Thoracic aorta (tissue), 2 donors: ENCODE measurements at regions not wholly inside any gene's neighbourhood (a gene's known extent, or its start where the extent isn't known, plus 50 kb on each side); places are given as distances from the start of the nearest gene placed in this dataset.

Source experiments
- ATAC-seq: fragments of 150-250 bp; one replicate; pipeline ENCODE4 v1.8.0; 2017; ENCODE audit warnings: low read depth; ENCODE audit not compliant: insufficient number of reproducible peaks, low FRiP score
- DNase-seq: peaks from one replicate; pipeline ENCODE4 v3.0.0-alpha.2; 2020; ENCODE audit warnings: low spot score
- H3K27ac ChIP-seq, 2 donors: fragments of 200-600 bp; sonication (generic); 1 replicate in 1 of 2; 2 replicates in 1 of 2; pipeline ENCODE4 v1.5.1; 2016; ENCODE audit warnings: mild to moderate bottlenecking in 2 of 2, moderate library complexity in 2 of 2
- H3K27me3 ChIP-seq: fragments of 200-600 bp; sonication (generic); replicated peaks from 2 replicates; pipeline ENCODE4 v1.6.0; 2016; ENCODE audit warnings: mild to moderate bottlenecking; ENCODE audit not compliant: insufficient read depth
- H3K36me3 ChIP-seq: fragments of 200-600 bp; sonication (generic); one replicate; pipeline ENCODE4 v1.5.1; 2016
- H3K4me1 ChIP-seq, 2 donors: fragments of 200-600 bp; sonication (generic); 1 replicate in 1 of 2; 2 replicates in 1 of 2; pipeline versions ENCODE4 v1.5.1 to v1.6.0; 2016; ENCODE audit warnings: low read depth in 2 of 2, mild to moderate bottlenecking in 1 of 2; ENCODE audit not compliant: control insufficient read depth in 1 of 2
- H3K4me3 ChIP-seq: fragments of 200-600 bp; sonication (generic); 2 replicates; pipeline ENCODE4 v1.5.1; 2016; ENCODE audit warnings: mild to moderate bottlenecking
- H3K9me3 ChIP-seq: fragments of 200-600 bp; sonication (generic); 2 replicates; pipeline ENCODE4 v1.5.1; 2016
- TF ChIP-seq, protein P1 (sequence below): fragments of 200-600 bp; sonication (generic); IDR thresholded peaks from one replicate; pipeline ENCODE4 v1.5.1; 2019; ENCODE audit warnings: antibody characterized with exemption

DNA sequence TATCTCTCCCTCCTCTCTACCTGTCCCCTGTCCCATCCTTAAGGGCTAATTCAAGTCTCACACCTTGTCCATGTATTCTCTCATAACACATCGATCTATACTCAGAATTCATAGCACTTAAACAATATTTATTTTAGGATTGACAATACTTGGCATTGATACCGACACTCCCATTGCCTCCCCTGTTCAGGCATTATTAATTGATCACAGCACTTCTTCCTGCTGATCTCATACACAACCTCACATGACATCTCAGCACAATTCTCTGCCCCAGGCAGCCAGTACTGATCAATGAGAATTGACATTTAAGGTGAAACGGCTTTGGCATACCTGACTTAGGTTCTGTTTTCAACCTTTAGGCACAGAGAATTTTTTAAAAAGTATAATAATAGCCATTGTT, 582.4 kb upstream of the BRINP1 start:
- no peak for DNase-seq
- H3K27ac ChIP-seq, result peak overlapping the region; percentile 64 to 84
- ATAC-seq, result no peak
- no peaks in the 10 kb centered on the region for H3K27me3 ChIP-seq
- TF ChIP-seq, protein P1, sequence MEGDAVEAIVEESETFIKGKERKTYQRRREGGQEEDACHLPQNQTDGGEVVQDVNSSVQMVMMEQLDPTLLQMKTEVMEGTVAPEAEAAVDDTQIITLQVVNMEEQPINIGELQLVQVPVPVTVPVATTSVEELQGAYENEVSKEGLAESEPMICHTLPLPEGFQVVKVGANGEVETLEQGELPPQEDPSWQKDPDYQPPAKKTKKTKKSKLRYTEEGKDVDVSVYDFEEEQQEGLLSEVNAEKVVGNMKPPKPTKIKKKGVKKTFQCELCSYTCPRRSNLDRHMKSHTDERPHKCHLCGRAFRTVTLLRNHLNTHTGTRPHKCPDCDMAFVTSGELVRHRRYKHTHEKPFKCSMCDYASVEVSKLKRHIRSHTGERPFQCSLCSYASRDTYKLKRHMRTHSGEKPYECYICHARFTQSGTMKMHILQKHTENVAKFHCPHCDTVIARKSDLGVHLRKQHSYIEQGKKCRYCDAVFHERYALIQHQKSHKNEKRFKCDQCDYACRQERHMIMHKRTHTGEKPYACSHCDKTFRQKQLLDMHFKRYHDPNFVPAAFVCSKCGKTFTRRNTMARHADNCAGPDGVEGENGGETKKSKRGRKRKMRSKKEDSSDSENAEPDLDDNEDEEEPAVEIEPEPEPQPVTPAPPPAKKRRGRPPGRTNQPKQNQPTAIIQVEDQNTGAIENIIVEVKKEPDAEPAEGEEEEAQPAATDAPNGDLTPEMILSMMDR, result no peak
- H3K4me1 ChIP-seq, result peaks cover 28 to 52% of the 10 kb centered on the region in 2 donors
- H3K9me3 ChIP-seq, result no peaks in the 10 kb centered on the region
- H3K4me3 ChIP-seq, result peak overlapping the region; percentile 44
- no peaks in the 10 kb centered on the region for H3K36me3 ChIP-seq

DNA sequence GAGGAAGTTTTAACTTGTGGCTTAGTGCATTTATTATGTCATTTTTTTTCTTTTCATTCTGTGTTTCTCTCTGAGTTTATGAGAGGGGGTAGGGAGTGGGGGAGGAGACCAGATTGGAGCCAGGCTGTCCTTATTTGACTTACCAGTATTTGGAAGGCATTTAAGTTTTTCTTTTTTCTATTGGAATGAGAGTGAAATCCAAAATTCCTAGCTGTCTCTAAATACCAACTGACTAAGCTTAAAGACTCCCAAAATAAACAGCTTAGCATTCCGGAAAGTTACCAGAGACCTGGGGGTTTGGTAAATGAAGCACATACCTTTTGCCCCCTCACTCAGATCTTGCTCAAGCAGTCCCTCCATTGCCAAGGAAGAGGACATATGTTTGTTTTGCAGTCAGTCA, 581.9 kb upstream of the BRINP1 start:
- peaks cover 25 to 52% of the 10 kb centered on the region in 2 donors for H3K4me1 ChIP-seq
- H3K4me3 ChIP-seq, result peak overlapping the region; percentile 44
- DNase-seq (peak; percentile 49), ATAC-seq (peak; percentile 90)
- TF ChIP-seq, protein P1, result no peak
- peak overlapping the region; percentile 64 to 84 for H3K27ac ChIP-seq
- H3K9me3 ChIP-seq, result no peaks in the 10 kb centered on the region
- no peaks in the 10 kb centered on the region for H3K27me3 ChIP-seq
- no peaks in the 10 kb centered on the region for H3K36me3 ChIP-seq

DNA sequence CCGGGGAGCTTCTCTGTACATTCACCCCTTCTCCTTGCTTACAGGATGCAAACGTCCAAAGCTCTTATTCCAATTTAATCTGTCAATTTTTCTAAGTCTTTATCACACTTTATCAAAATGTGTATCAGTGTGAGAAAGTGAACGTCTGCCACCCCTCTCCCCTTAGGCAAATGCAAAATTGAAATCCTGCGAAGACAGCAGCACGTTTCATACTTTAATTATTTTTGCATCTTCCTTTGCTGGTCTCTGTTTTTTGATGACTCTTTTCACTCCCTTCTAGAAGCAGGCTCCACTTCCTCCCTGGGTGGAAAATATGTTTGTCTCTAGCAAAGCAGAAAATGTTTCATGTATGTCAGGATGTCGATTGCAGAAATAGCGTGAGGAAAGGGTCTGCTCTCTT, 576.5 kb upstream of the BRINP1 start:
- ATAC-seq (no peak), DNase-seq (no peak)
- Histone ChIP-seq H3K4me3 (no peak overlapping the region), H3K9me3 (no peaks in the 10 kb centered on the region), H3K4me1 (peaks cover 16 to 31% of the 10 kb centered on the region in 2 donors), H3K27ac (peak overlapping the region in 1 of 2 donors; percentile 16), H3K27me3 (no peaks in the 10 kb centered on the region), H3K36me3 (no peaks in the 10 kb centered on the region)
- TF ChIP-seq, protein P1, result no peak

DNA sequence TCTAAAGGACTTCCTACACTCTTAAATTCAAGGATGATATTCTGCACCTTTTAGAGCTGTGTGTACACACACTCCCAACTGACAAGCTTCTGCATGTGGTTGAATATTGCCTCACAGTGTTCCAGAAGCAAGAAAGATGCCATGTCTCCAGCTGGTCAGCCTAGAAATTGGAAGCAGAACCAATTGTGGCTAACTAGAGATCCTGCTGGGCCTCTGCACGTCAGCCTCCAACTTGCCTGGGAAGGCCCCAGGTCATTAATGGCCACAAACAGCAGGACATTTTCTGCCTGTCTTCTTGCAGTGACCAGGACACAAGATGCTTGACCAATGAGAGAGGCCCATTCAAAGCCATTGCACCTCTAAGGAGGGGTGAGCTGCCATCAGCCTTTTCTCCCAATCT, 571.9 kb upstream of the BRINP1 start:
- TF ChIP-seq, protein P1, result no peak
- H3K9me3 ChIP-seq, result no peaks in the 10 kb centered on the region
- H3K36me3 ChIP-seq, result no peaks in the 10 kb centered on the region
- H3K27ac ChIP-seq, result no peak overlapping the region
- H3K27me3 ChIP-seq, result no peaks in the 10 kb centered on the region
- DNase-seq (no peak), ATAC-seq (no peak)
- peaks cover 16 to 24% of the 10 kb centered on the region in 2 donors for H3K4me1 ChIP-seq
- no peak overlapping the region for H3K4me3 ChIP-seq

DNA sequence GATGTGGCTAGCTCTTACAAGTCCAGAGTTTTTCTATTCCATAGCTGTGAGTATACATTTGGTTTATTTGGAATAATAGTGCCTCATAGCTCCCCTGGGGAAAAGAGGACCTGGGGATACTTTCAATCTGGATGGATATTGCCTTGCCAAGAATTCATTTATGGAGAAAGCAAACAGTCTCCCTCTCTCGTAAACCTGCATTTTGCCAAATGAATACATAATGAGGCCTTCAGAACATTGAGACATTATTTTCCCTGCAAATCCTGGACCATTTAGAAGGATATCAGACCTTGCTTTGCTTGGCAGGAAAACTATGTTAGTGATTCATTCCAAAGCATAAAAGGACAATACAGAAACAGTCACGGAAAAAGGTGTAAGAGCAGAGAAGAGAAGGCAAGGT, 569.6 kb upstream of the BRINP1 start:
- no peak for DNase-seq
- TF ChIP-seq, protein P1, result no peak
- Histone ChIP-seq H3K27ac (peak overlapping the region in 1 of 2 donors; percentile 14), H3K4me1 (peaks cover 11 to 15% of the 10 kb centered on the region in 2 donors), H3K27me3 (no peaks in the 10 kb centered on the region), H3K9me3 (no peaks in the 10 kb centered on the region), H3K4me3 (no peak overlapping the region), H3K36me3 (no peaks in the 10 kb centered on the region)
- no peak for ATAC-seq
